ENCODE measurements at regions not wholly inside any gene's neighbourhood (a gene's known extent, or its start where the extent isn't known, plus 50 kb on each side); places are given as distances from the start of the nearest gene placed in this dataset.

- no peak overlapping the region for H3K4me3 ChIP-seq (ENCODE audit: low read depth, low read length)
- no peak for TF ChIP-seq CTCF (IDR thresholded peaks at IDR 0.05; ENCODE audit: insufficient read depth, low read length, poor library complexity, severe bottlenecking)
These were observed 56.3 kb upstream of the NOCT start for GRCh38 chr4:138959097-138959815.

GRCh38 chr4:138958519-138958918, 57.1 kb upstream of the NOCT start:
- Histone ChIP-seq H3K27me3 (ENCODE audit: control insufficient read depth, insufficient read depth, low read length) (no peaks in the 10 kb centered on the region), H3K36me3 (ENCODE audit: control insufficient read depth, insufficient read depth, low read length) (no peaks in the 10 kb centered on the region), H3K4me3 (ENCODE audit: low read depth, low read length) (no peak overlapping the region)
- no peak for DNase-seq (ENCODE audit: low read depth)
- no peak for TF ChIP-seq CTCF (IDR thresholded peaks at IDR 0.05; ENCODE audit: insufficient read depth, low read length, poor library complexity, severe bottlenecking)

More at GRCh38 chr4:138959097-138959815, 56.3 kb upstream of the NOCT start:
- no peaks in the 10 kb centered on the region for H3K36me3 ChIP-seq (ENCODE audit: control insufficient read depth, insufficient read depth, low read length)
- H3K27me3 ChIP-seq (ENCODE audit: control insufficient read depth, insufficient read depth, low read length) = no peaks in the 10 kb centered on the region
- no peak for DNase-seq (ENCODE audit: low read depth)

GRCh38 chr4:138957302-138957701, 58.3 kb upstream of the NOCT start:
- no peak overlapping the region for H3K4me3 ChIP-seq (ENCODE audit: low read depth, low read length)
- no peaks in the 10 kb centered on the region for H3K36me3 ChIP-seq (ENCODE audit: control insufficient read depth, insufficient read depth, low read length)
- no peak for TF ChIP-seq CTCF (IDR thresholded peaks at IDR 0.05; ENCODE audit: insufficient read depth, low read length, poor library complexity, severe bottlenecking)
- H3K27me3 ChIP-seq (ENCODE audit: control insufficient read depth, insufficient read depth, low read length) = no peaks in the 10 kb centered on the region
- no peak for DNase-seq (ENCODE audit: low read depth)

- no peak for TF ChIP-seq CTCF (IDR thresholded peaks at IDR 0.05; ENCODE audit: insufficient read depth, low read length, poor library complexity, severe bottlenecking)
- DNase-seq (ENCODE audit: low read depth) = no peak
- Histone ChIP-seq H3K4me3 (ENCODE audit: low read depth, low read length) (no peak overlapping the region), H3K27me3 (ENCODE audit: control insufficient read depth, insufficient read depth, low read length) (no peaks in the 10 kb centered on the region), H3K36me3 (ENCODE audit: control insufficient read depth, insufficient read depth, low read length) (no peaks in the 10 kb centered on the region)
These were observed 61.2 kb upstream of the NOCT start for GRCh38 chr4:138954428-138954827.

GRCh38 chr4:138953961-138954371, 61.6 kb upstream of the NOCT start:
- DNase-seq (ENCODE audit: low read depth) = peak; percentile 47

More at GRCh38 chr4:138953961-138954371, 61.6 kb upstream of the NOCT start:
- Histone ChIP-seq H3K36me3 (ENCODE audit: control insufficient read depth, insufficient read depth, low read length) (no peaks in the 10 kb centered on the region), H3K27me3 (ENCODE audit: control insufficient read depth, insufficient read depth, low read length) (no peaks in the 10 kb centered on the region), H3K4me3 (ENCODE audit: low read depth, low read length) (no peak overlapping the region)
- no peak for TF ChIP-seq CTCF (IDR thresholded peaks at IDR 0.05; ENCODE audit: insufficient read depth, low read length, poor library complexity, severe bottlenecking)
